HG02970 (cell line): ENCODE measurements at regions not wholly inside any gene's neighbourhood (a gene's known extent, or its start where the extent isn't known, plus 50 kb on each side); places are given as distances from the start of the nearest gene placed in this dataset.
"Not testable (repeated sequence)": the region's sequence is repeated elsewhere in the genome, so short reads cannot be mapped to it uniquely, and the experiment has no call there.

ENCODE experiments used
- ATAC-seq: cut with Tn5 transposase; IDR thresholded peaks from one replicate; pipeline ENCODE4 v1.9.1; 2021; ENCODE audit warnings: mild to moderate bottlenecking, moderate library complexity, moderate number of reproducible peaks; ENCODE audit not compliant: unreplicated experiment, low FRiP score

DNA sequence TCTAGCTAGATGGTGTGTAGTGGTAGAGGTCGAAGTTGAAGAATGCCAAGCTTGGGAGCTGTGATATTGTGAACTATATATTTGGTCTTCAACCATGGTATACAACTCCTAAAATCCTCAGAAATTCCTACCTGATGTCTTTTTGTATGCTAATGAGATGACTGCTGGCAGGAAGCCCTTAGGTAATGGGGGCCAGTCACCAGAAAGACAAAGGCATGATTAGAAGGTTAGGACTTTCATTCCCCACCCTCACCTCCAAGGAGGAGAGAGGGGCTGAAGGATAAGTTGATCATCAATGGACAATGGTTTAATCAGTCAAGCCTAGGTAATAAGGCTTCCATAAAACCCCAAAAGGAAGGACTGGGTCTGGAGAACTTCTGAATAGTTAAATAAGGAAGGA, 285.7 kb upstream of the POU5F2 start:
- ATAC-seq, result no peak

DNA sequence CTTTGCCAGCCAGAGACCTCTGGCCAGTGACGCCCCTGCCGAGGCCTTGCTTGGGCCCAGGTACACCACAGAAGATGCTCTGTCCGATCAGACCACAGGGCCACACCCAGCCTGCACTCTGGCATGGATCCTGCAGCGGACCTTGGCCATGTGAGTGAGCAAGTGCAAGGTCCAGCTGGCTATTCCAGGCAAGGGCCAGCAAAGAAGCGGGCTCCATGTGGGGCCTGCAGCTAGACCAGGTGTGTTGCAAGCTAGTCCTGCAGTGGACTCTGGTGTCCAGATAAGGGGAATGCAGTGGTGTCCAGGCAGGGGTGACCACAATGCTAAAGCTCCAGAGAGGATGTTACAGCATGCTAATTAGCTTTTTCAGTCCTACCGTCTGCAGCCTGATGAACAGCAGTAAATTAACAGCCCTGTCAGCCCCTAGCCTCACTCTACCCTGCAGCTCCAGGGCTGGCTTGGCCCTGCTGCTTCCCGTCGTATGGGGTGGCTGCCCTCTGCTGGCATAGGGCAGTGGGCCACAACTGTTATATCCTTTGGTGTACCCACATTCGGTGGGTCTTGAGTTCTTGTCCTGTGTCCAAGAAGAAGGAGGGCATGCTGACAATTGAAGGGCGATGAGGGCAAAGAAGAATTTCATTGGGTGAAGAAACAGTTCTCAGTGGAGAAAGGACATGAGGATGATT, 284.5 kb upstream of the POU5F2 start:
- no peak for ATAC-seq

DNA sequence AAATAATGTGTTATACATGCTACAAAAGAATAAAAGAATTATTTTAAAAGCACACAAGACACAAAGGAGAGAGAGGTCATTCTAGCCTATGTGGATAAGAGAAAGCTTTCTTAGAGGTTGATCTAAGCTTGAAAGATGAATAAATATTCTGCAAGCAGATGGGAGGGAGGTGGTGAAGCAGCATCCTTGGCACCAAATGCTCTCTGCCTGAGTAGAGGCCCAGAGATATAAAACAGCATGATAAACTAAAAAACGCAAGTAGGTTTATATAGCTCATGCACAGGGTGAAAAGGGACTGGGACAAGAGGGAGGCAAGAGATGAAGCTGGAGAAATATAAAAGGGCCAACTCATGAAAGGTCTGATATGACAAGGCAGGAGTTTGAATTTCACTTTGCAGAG, 283.2 kb upstream of the POU5F2 start:
- no peak for ATAC-seq

DNA sequence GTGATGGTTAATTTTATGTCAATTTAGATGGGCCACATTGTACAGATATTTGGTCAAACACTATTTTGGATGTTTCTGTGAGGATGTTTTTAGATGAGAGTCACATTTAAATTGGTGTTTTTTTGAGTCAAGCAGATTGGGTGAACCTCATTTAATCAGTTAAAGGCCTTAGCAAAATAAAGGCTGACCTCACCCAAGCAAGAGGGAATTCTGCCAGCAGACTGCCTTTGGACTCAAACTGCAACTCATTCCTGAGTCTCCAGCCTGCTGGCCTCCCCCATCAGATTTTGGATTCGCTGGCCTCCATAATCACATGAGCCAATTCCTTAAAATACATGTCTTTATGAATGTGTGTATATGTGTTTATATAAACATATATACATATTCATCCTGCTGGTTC, 282.7 kb upstream of the POU5F2 start:
- no peak for ATAC-seq

DNA sequence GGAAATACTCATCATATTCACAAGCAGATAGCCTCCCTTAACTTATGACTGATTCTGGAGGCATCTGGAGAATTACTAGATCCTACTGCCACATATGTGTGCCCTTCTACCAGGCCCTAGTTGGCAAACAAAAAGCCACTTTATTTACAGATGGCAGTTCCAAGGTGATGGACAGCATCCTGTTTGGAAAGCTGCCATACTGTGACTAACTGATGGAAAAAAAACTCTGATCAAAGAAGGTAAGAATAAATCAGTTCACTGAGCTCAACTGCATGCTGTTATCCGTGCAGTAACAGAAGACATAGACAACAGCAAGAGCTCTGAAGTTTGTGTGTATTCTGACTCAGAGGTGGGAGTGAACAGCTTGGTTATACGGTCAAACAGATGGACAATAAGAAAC, 279.8 kb upstream of the POU5F2 start:
- no peak for ATAC-seq

GRCh38 chr5:94017579-94017978, 276.2 kb upstream of the POU5F2 start:
- ATAC-seq, result no peak

GRCh38 chr5:94010814-94011213, 269.4 kb upstream of the POU5F2 start:
- ATAC-seq, result no peak

GRCh38 chr5:94009161-94009560, 267.8 kb upstream of the POU5F2 start:
- ATAC-seq, result no peak

GRCh38 chr5:93998951-93999455, 257.6 kb upstream of the POU5F2 start:
- ATAC-seq, result no peak

GRCh38 chr5:93997562-93997961, 256.2 kb upstream of the POU5F2 start:
- no peak for ATAC-seq

- ATAC-seq, result no peak
Observed at GRCh38 chr5:93995126-93995621, 253.8 kb upstream of the POU5F2 start.

- no peak for ATAC-seq
Observed at GRCh38 chr5:93993161-93993560, 251.8 kb upstream of the POU5F2 start.

- ATAC-seq, result no peak
Observed at GRCh38 chr5:93990504-93991070, 249.2 kb upstream of the POU5F2 start.

DNA sequence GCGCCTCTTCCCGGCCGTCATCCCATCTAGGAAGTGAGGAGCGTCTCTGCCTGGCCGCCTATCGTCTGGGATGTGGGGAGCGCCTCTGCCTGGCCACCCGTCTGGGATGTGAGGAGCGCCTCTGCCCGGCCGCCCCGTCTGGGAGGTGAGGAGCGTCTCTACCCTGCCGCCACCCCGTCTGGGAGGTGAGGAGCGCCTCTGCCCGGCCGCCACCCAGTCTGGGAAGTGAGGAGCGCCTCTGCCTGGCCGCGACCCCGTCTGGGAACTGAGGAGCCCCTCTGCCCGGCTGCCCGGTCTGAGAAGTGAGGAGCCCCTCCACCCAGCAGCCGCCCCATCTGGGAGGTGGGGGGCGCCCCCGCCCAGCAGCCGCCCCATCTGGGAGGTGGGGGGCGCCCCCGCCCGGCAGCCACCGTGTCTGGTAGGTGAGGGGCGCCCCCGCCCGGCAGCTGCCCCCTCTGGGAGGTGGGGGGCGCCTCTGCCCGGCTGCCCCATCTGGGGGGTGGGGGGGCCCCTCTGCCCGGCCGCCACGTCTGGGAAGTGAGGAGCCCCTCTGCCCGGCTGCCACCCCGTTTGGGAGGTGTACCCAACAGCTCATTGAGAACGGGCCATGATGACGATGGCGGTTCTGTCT, 244.7 kb upstream of the POU5F2 start:
- not testable (repeated sequence) for ATAC-seq

- no peak for ATAC-seq
Observed at GRCh38 chr5:93978222-93978621, 236.8 kb upstream of the POU5F2 start.

- no peak for ATAC-seq
Observed at GRCh38 chr5:93967923-93968322, 226.5 kb upstream of the POU5F2 start.

DNA sequence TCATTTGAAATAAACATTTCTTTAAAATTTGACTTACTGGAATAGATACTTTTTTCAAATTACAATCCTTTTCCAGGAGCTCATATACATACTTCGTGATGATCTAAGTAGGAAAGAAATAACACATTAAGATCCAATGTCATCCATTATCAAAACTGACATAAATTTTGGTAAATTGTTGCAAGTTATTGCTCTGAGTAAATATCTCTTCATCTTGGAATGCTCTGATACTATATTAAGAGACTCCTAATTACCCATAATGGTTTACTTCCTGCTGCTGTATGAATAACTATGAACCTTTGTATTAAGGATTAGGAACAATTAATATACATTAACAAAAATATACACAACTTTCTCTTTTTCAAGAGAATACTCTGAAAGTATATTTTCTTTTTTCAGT, 223.0 kb upstream of the POU5F2 start:
- ATAC-seq, result no peak

DNA sequence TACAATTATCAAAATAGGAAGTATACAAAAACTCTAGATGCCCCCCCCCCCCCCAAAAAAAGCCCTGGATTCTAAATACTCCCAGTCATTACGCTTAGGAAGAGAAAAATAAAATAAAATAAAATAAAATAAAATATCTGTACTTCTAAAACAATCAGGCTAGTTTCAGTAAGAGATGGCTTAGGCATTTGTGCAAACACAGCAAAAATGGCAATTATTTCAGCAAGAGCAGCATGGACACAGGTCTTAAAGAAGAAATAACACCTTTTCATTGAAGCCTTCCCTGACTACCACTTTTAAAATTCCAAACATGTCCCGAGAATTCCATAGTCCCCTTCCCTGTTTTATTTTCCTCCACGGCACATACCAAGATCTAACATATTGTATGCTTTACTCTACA, 218.6 kb upstream of the POU5F2 start:
- no peak for ATAC-seq

- ATAC-seq, result no peak
Observed at GRCh38 chr5:93956006-93956405, 214.6 kb upstream of the POU5F2 start.

GRCh38 chr5:93954421-93955069, 213.1 kb upstream of the POU5F2 start:
- ATAC-seq, result no peak

- no peak for ATAC-seq
Observed at GRCh38 chr5:93953442-93953841, 212.0 kb upstream of the POU5F2 start.
